ENCODE measurements at regions not wholly inside any gene's neighbourhood (a gene's known extent, or its start where the extent isn't known, plus 50 kb on each side); places are given as distances from the start of the nearest gene placed in this dataset.

DNA sequence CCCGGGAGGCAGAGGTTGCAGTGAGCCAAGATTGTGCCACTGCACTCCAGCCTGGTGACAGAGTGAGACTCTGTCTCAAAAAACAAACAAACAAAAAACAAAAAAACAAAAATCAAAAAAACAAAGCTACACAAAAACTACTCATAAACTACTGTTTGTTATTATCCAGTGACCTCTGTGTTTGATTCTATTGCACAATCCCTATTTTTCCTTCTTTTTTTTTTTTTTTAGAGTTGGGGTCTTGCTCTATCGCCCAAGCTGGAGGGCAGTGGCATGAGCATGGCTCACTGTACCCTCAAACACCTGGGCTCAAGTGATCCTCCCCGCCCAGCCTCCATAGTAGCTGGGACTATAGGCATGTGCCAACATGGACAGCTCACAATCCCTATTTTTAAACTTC lies 92.7 kb downstream of the FAM217A start:
- no peaks in the 10 kb centered on the region for H3K36me3 ChIP-seq (replicated peaks)
- peaks cover 13% of the 10 kb centered on the region for H3K4me1 ChIP-seq
- no peak for DNase-seq (ENCODE audit: low spot score in 2 of 2)
- in situ Hi-C loops (cut with MboI; ENCODE audit: low sequenced_read_pairs) = loop anchor here (5.0 to 10.0 kb wide), 2 partner anchors 239 to 721 kb away; no protein-coding TSS in a partner anchor
- peaks cover 3% of the 10 kb centered on the region; the same call in 1 of the 2 replicates for H3K9me3 ChIP-seq
- no peaks in the 10 kb centered on the region for H3K27me3 ChIP-seq (ENCODE audit: low read depth)
- no peak overlapping the region for H3K4me3 ChIP-seq

DNA sequence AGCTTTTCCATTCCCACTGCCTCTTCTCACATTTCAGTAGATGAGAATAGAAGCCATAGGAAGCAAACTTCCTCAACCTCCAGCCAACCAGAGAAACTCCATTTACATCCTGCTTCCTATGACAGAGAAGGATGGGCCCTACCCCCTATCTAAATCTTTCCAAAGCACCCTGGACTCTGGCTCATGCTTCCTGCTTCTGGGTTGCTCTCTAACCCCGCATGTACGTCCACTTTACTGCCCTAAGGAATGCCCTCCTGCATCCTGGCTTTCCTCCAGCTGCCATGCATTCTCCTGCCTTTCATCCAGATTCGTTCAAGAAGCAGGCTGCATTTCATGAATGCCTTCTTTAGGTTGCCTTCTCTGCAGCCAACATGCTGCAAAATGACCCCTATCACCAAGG lies 91.9 kb downstream of the FAM217A start:
- in situ Hi-C loops (cut with MboI; ENCODE audit: low sequenced_read_pairs) = loop anchor here (5.0 to 10.0 kb wide), 2 partner anchors 240 to 722 kb away; no protein-coding TSS in a partner anchor

DNA sequence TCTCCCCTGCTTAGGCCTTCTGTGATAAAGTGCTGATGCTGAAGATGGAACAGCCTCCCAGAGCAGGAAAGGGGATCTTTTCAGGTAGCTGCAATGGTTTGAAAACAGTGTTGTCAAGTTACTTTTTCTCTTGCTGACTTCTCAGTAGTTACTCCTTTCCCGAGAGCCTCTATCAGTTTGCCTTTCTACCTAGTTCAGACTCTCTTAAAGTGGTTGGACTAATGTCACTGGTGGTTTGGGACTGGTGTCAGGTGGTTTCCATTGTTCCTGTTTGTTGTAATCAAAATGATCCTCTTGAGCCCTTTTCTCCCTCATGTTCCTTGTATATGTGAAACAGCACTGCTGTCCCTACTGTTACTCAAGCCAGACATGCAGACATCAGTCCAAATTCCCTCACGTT lies 91.4 kb downstream of the FAM217A start:
- in situ Hi-C loops (cut with MboI; ENCODE audit: low sequenced_read_pairs) = loop anchor here (5.0 to 10.0 kb wide), 2 partner anchors 240 to 723 kb away; no protein-coding TSS in a partner anchor
- Histone ChIP-seq H3K4me1 (peaks cover 13% of the 10 kb centered on the region), H3K9me3 (peaks cover 3% of the 10 kb centered on the region; the same call in 1 of the 2 replicates), H3K27me3 (ENCODE audit: low read depth) (no peaks in the 10 kb centered on the region), H3K4me3 (no peak overlapping the region), H3K36me3 (replicated peaks) (no peaks in the 10 kb centered on the region)
- no peak for DNase-seq (ENCODE audit: low spot score in 2 of 2)

More for the DNA sequence above, 91.9 kb downstream of the FAM217A start:
- no peak for DNase-seq (ENCODE audit: low spot score in 2 of 2)
- Histone ChIP-seq H3K36me3 (replicated peaks) (no peaks in the 10 kb centered on the region), H3K4me1 (peaks cover 13% of the 10 kb centered on the region), H3K9me3 (peaks cover 3% of the 10 kb centered on the region; the same call in 1 of the 2 replicates), H3K4me3 (no peak overlapping the region), H3K27me3 (ENCODE audit: low read depth) (no peaks in the 10 kb centered on the region)

- no peaks in the 10 kb centered on the region for H3K27me3 ChIP-seq (ENCODE audit: low read depth)
- H3K9me3 ChIP-seq = no peaks in the 10 kb centered on the region
- peak; percentile 81 to 91 for DNase-seq (ENCODE audit: low spot score in 2 of 2)
- in situ Hi-C loops (cut with MboI; ENCODE audit: low sequenced_read_pairs) = no loop called here
- peaks cover 2% of the 10 kb centered on the region; the same call in 1 of the 2 replicates for H3K4me1 ChIP-seq
- no peaks in the 10 kb centered on the region for H3K36me3 ChIP-seq (replicated peaks)
- H3K4me3 ChIP-seq = no peak overlapping the region
Measured at GRCh38 chr6:3990692-3991491, 88.0 kb downstream of the FAM217A start.

DNA sequence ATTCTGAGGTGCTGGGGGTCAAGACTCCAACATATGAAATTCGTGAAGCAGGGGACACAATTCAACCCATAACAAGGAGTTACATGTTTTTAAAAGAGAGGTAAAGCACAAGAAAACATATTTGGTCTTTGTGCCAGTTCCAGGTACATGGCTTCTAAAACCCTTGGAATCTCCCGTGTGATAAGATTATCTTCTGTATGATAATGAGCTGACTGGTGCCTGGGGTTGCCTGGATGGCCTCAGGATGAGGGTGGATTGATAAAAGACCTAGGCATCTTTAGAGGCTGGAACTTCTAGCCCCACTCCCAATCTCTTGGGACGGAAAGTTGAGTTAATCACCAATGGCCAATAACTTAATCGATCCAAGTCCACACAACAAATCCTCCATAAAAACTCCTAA lies 87.0 kb downstream of the FAM217A start:
- Histone ChIP-seq H3K4me3 (no peak overlapping the region), H3K36me3 (replicated peaks) (no peaks in the 10 kb centered on the region), H3K9me3 (no peaks in the 10 kb centered on the region), H3K4me1 (peaks cover 2% of the 10 kb centered on the region; the same call in 1 of the 2 replicates), H3K27me3 (ENCODE audit: low read depth) (no peaks in the 10 kb centered on the region)
- in situ Hi-C loops (cut with MboI; ENCODE audit: low sequenced_read_pairs) = no loop called here
- DNase-seq (ENCODE audit: low spot score in 2 of 2) = no peak

DNA sequence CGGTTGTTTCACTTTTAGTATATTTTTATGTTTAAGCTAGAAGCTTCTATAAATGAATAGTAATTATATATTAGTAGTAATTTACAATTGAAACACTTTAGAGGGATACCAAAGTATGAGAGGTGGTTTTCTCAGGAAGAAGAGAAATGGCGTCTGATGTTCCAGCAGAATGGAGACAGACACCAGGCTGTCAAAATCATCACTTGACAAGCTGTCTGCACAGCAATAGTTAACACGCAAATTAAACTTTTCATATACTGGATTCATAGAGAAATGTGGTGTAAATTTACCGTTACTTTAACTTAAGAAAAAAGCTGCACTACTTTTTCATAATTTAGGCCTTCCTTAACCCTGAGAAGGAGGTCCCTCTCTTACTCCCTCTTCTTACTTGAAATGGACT lies 82.6 kb downstream of the FAM217A start:
- in situ Hi-C loops (cut with MboI; ENCODE audit: low sequenced_read_pairs) = no loop called here
- H3K36me3 ChIP-seq (replicated peaks) = no peaks in the 10 kb centered on the region
- H3K4me1 ChIP-seq = no peaks in the 10 kb centered on the region
- no peak overlapping the region for H3K4me3 ChIP-seq
- H3K9me3 ChIP-seq = no peaks in the 10 kb centered on the region
- H3K27me3 ChIP-seq (ENCODE audit: low read depth) = no peaks in the 10 kb centered on the region
- DNase-seq (ENCODE audit: low spot score in 2 of 2) = no peak

DNA sequence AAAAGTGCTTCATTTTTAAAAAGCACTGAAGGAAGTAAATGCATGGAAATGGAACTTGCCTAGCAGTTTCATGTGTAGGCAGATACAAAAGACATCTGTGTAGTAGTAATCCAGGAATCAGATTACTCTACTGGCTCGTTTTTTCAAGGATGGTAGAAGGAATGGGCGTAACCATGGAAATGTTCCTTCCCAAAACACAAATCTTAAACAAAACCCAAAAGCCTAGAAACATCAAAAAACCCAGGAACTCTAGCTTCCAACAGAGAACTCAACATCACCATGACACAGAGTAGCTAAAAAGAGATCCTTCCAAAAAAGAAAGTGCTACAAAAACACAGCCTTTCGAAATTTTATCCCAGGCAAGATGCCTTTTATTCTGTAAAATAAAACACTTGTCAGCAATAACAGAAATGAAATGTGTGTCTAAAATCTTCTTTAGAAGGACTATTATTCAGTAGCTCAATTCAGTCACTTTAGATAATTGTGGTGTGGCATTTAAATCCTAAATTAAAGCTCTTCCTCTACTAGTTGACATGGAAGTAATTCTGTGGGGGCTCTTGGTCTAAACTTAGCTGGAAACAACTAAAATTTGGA lies 81.7 kb downstream of the FAM217A start:
- Histone ChIP-seq H3K27me3 (ENCODE audit: low read depth) (no peaks in the 10 kb centered on the region), H3K9me3 (no peaks in the 10 kb centered on the region), H3K36me3 (replicated peaks) (no peaks in the 10 kb centered on the region), H3K4me1 (no peaks in the 10 kb centered on the region), H3K4me3 (no peak overlapping the region)
- in situ Hi-C loops (cut with MboI; ENCODE audit: low sequenced_read_pairs) = no loop called here
- DNase-seq (ENCODE audit: low spot score in 2 of 2) = no peak

GRCh38 chr6:3999800-4000661 lies 78.9 kb downstream of the FAM217A start:
- no peak for DNase-seq (ENCODE audit: low spot score in 2 of 2)
- in situ Hi-C loops (cut with MboI; ENCODE audit: low sequenced_read_pairs) = loop anchor here (25.0 kb wide), 1 partner anchor 1013 kb away; the partner anchor contains the start of gene NQO2
- no peak overlapping the region for H3K4me3 ChIP-seq

GRCh38 chr6:4004249-4004648 lies 74.7 kb downstream of the FAM217A start:
- in situ Hi-C loops (cut with MboI; ENCODE audit: low sequenced_read_pairs) = loop anchor here (25.0 kb wide), 1 partner anchor 1017 kb away; the partner anchor contains the start of gene NQO2
- Histone ChIP-seq H3K27me3 (ENCODE audit: low read depth) (no peaks in the 10 kb centered on the region), H3K4me3 (no peak overlapping the region), H3K36me3 (replicated peaks) (no peaks in the 10 kb centered on the region), H3K4me1 (no peaks in the 10 kb centered on the region), H3K9me3 (no peaks in the 10 kb centered on the region)
- DNase-seq (ENCODE audit: low spot score in 2 of 2) = no peak

More at GRCh38 chr6:3999800-4000661, 78.9 kb downstream of the FAM217A start:
- H3K27me3 ChIP-seq (ENCODE audit: low read depth) = no peaks in the 10 kb centered on the region
- H3K9me3 ChIP-seq = no peaks in the 10 kb centered on the region
- H3K4me1 ChIP-seq = no peaks in the 10 kb centered on the region
- H3K36me3 ChIP-seq (replicated peaks) = no peaks in the 10 kb centered on the region

DNA sequence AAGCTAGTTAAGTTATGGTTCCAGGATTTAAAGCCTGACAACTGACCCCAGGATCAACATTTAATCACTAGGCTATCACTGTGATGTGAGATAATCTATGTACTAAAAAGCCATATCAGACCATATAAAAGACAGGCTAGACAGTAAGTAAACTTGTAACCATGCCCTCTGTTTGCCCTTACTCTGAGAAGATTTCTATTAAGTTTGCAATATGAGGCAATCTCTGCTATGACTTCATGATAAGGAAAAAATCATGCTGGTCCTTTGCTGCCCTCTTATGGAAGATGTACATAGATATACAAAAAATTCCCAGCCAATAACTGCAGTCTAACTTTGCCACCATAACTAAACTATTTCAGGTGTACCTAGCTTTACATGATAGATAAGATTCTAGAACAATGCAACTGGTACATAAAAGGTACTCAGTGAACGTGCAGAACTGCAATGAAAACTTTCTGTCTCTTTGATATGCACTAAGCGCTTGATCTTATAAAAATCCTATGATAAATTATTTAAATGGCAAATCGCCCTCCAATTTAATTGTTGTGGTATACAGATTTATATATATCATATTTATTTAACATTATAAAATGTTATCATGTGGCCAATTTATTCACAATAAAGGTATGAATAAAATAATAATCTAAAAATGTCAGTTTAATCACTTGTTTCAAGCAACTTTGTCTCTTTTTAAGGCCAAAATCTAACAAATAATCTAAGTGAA lies 70.5 kb downstream of the FAM217A start:
- no peaks in the 10 kb centered on the region for H3K27me3 ChIP-seq (ENCODE audit: low read depth)
- no peaks in the 10 kb centered on the region for H3K36me3 ChIP-seq (replicated peaks)
- in situ Hi-C loops (cut with MboI; ENCODE audit: low sequenced_read_pairs) = loop anchor here (25.0 kb wide), 1 partner anchor 1021 kb away; the partner anchor contains the start of gene NQO2
- peak in 1 of 2 experiments; percentile 68 for DNase-seq (ENCODE audit: low spot score in 2 of 2)
- no peaks in the 10 kb centered on the region for H3K9me3 ChIP-seq
- no peak overlapping the region for H3K4me3 ChIP-seq
- no peaks in the 10 kb centered on the region for H3K4me1 ChIP-seq

- H3K27me3 ChIP-seq (ENCODE audit: low read depth) = no peaks in the 10 kb centered on the region
- in situ Hi-C loops (cut with MboI; ENCODE audit: low sequenced_read_pairs) = loop anchor here (25.0 kb wide), 1 partner anchor 1022 kb away; the partner anchor contains the start of gene NQO2
- H3K4me1 ChIP-seq = no peaks in the 10 kb centered on the region
Measured at GRCh38 chr6:4009486-4009885, 69.5 kb downstream of the FAM217A start.

GRCh38 chr6:4010048-4010447 lies 68.9 kb downstream of the FAM217A start:
- H3K9me3 ChIP-seq = no peaks in the 10 kb centered on the region
- in situ Hi-C loops (cut with MboI; ENCODE audit: low sequenced_read_pairs) = loop anchor here (25.0 kb wide), 1 partner anchor 1023 kb away; the partner anchor contains the start of gene NQO2
- DNase-seq (ENCODE audit: low spot score in 2 of 2) = no peak
- H3K4me1 ChIP-seq = no peaks in the 10 kb centered on the region
- H3K36me3 ChIP-seq (replicated peaks) = no peaks in the 10 kb centered on the region
- no peaks in the 10 kb centered on the region for H3K27me3 ChIP-seq (ENCODE audit: low read depth)
- no peak overlapping the region for H3K4me3 ChIP-seq

More at GRCh38 chr6:4009486-4009885, 69.5 kb downstream of the FAM217A start:
- Histone ChIP-seq H3K9me3 (no peaks in the 10 kb centered on the region), H3K4me3 (no peak overlapping the region), H3K36me3 (replicated peaks) (no peaks in the 10 kb centered on the region)
- no peak for DNase-seq (ENCODE audit: low spot score in 2 of 2)
